K562 (cell line): ENCODE measurements at regions not wholly inside any gene's neighbourhood (a gene's known extent, or its start where the extent isn't known, plus 50 kb on each side); places are given as distances from the start of the nearest gene placed in this dataset.
A peak's percentile ranks its signal among the peaks of the same experiment; 100 is the strongest.

Experiments
- ATF4 ChIP-seq: fragments of 450-650 bp; formaldehyde crosslinking; IDR thresholded peaks from 2 replicates; pipeline ENCODE4 v1.4.0; 2022; ENCODE audit warnings: mild to moderate bottlenecking, moderate library complexity
- CBX5 ChIP-seq: IDR thresholded peaks from 2 replicates; pipeline ENCODE4 v1.6.1; 2014; ENCODE audit warnings: low read depth, borderline replicate concordance
- CC2D1A ChIP-seq: fragments of 450-650 bp; IDR thresholded peaks from 2 replicates; pipeline ENCODE4 v1.6.1; 2017; ENCODE audit warnings: mild to moderate bottlenecking
- EGR1 ChIP-seq: fragments of 450-650 bp; conservative IDR thresholded peaks from 2 replicates; pipeline ENCODE4 v1.6.1; 2017; ENCODE audit warnings: mild to moderate bottlenecking
- EP400 ChIP-seq: fragments of 450-650 bp; IDR thresholded peaks from 2 replicates; pipeline ENCODE4 v1.6.1; 2017; ENCODE audit warnings: antibody characterized with exemption, mild to moderate bottlenecking, moderate library complexity
- HDGF ChIP-seq: fragments of 450-650 bp; IDR thresholded peaks from 2 replicates; pipeline ENCODE4 v1.6.1; 2016
- KAT7 ChIP-seq: sonication (generic); formaldehyde crosslinking; IDR thresholded peaks from 2 replicates; pipeline ENCODE4 v1.8.0; 2022; ENCODE audit warnings: missing genetic modification reagents, mild to moderate bottlenecking, borderline replicate concordance
- KDM4B ChIP-seq, 2 experiments: fragments of 450-650 bp in 1 of 2; sonication (generic) in 1 of 2; IDR thresholded peaks; 2 replicates each; pipeline ENCODE4 v1.6.1; 2016 to 2017; ENCODE audit warnings: borderline replicate concordance in 2 of 2, antibody characterized with exemption in 1 of 2, low read depth in 1 of 2, mild to moderate bottlenecking in 1 of 2
- MCM7 ChIP-seq, 2 experiments: fragments of 450-650 bp; IDR thresholded peaks; 2 replicates each; pipeline ENCODE4 v1.6.1; 2016 to 2018
- PTRF ChIP-seq: fragments of 450-650 bp; IDR thresholded peaks from 2 replicates; pipeline ENCODE4 v1.6.1; 2016; ENCODE audit warnings: mild to moderate bottlenecking, missing genetic modification characterization, missing compliant biosample characterization
- SMARCA4 ChIP-seq: fragments of 450-650 bp; IDR thresholded peaks from 2 replicates; pipeline ENCODE4 v1.6.1; 2016
- SMARCE1 ChIP-seq: fragments of 450-650 bp; IDR thresholded peaks from 2 replicates; pipeline ENCODE4 v1.7.1; 2016; ENCODE audit warnings: mild to moderate bottlenecking
- SNIP1 ChIP-seq: fragments of 450-650 bp; IDR thresholded peaks from 2 replicates; pipeline ENCODE4 v1.7.1; 2017; ENCODE audit warnings: low read depth, mild to moderate bottlenecking
- TAL1 ChIP-seq: fragments of 450-650 bp; IDR thresholded peaks from 2 replicates; pipeline ENCODE4 v1.6.1; 2016; ENCODE audit warnings: mild to moderate bottlenecking
- TRIM24 ChIP-seq, 2 experiments: fragments of 450-650 bp; IDR thresholded peaks; 2 replicates each; pipeline ENCODE4 v1.6.1; 2016
- XRCC5 ChIP-seq: fragments of 200-400 bp; formaldehyde crosslinking; IDR thresholded peaks from 2 replicates; pipeline ENCODE4 v1.6.1; 2017; ENCODE audit warnings: low read depth, mild to moderate bottlenecking, low read length
- ZBTB26 ChIP-seq: fragments of 450-650 bp; formaldehyde crosslinking; IDR thresholded peaks from 2 replicates; pipeline ENCODE4 v1.4.0; 2022; ENCODE audit warnings: missing genetic modification characterization
- ZBTB49 ChIP-seq: sonication (generic); formaldehyde crosslinking; IDR thresholded peaks from 2 replicates; pipeline ENCODE4 v1.8.0; 2022; ENCODE audit warnings: missing genetic modification reagents, mild to moderate bottlenecking, borderline replicate concordance
- ZNF512 ChIP-seq: IDR thresholded peaks from 2 replicates; pipeline ENCODE4 v1.6.1; 2016; ENCODE audit warnings: missing genetic modification characterization, missing compliant biosample characterization
- TF ChIP-seq, protein P1 (sequence below): fragments of 450-650 bp; formaldehyde crosslinking; conservative IDR thresholded peaks from 2 replicates; pipeline ENCODE4 v1.4.0; 2022; ENCODE audit warnings: mild to moderate bottlenecking, missing genetic modification characterization
- TF ChIP-seq, protein P2 (sequence below): fragments of 450-650 bp; IDR thresholded peaks from 2 replicates; pipeline ENCODE4 v1.6.1; 2016; ENCODE audit warnings: antibody characterized with exemption

GRCh38 chr12:28121899-28122655 lies 68.2 kb upstream of the CCDC91 start (continued):
- TF ChIP-seq ATF4 (CRISPR knock-in tag), result no peak
- no peak for TF ChIP-seq XRCC5
- TF ChIP-seq SMARCA4, result no peak
- peak; percentile 81 for TF ChIP-seq ZNF512 (tag)
- no peak for TF ChIP-seq CBX5
- no peak for TF ChIP-seq SMARCE1
- TF ChIP-seq, protein P1, sequence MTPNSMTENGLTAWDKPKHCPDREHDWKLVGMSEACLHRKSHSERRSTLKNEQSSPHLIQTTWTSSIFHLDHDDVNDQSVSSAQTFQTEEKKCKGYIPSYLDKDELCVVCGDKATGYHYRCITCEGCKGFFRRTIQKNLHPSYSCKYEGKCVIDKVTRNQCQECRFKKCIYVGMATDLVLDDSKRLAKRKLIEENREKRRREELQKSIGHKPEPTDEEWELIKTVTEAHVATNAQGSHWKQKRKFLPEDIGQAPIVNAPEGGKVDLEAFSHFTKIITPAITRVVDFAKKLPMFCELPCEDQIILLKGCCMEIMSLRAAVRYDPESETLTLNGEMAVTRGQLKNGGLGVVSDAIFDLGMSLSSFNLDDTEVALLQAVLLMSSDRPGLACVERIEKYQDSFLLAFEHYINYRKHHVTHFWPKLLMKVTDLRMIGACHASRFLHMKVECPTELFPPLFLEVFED (CRISPR knock-in tag), result 0 out of 2 replicates have a peak, but pooled peaks have one; percentile 50
- no peak for TF ChIP-seq KDM4B (IDR thresholded peaks at IDR 0.05; ENCODE audit: borderline replicate concordance in 2 of 2, low read depth in 1 of 2)
- TF ChIP-seq, protein P2, sequence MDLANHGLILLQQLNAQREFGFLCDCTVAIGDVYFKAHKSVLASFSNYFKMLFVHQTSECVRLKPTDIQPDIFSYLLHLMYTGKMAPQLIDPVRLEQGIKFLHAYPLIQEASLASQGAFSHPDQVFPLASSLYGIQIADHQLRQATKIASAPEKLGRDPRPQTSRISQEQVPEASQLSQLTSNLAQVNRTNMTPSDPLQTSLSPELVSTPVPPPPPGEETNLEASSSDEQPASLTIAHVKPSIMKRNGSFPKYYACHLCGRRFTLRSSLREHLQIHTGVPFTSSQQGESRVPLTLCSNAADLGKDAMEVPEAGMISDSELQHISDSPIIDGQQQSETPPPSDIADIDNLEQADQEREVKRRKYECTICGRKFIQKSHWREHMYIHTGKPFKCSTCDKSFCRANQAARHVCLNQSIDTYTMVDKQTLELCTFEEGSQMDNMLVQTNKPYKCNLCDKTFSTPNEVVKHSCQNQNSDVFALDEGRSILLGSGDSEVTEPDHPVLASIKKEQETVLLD, result peak; percentile 56; the same call in 1 of the 2 replicates
- peak; percentile 36 for TF ChIP-seq EGR1
- TF ChIP-seq EP400, result peak; percentile 15; the same call in 1 of the 2 replicates
- TF ChIP-seq ZBTB26 (CRISPR knock-in tag), result peak; percentile 13; the same call in 1 of the 2 replicates
- no peak for TF ChIP-seq ZBTB49 (CRISPR knock-in tag)
- TF ChIP-seq SNIP1, result peak; percentile 34; the same call in 1 of the 2 replicates
- TF ChIP-seq MCM7 (IDR thresholded peaks at IDR 0.05), result peak in 1 of 2 experiments; percentile 34; a peak in 1 of 4 replicates
- TF ChIP-seq KAT7 (CRISPR knock-in tag), result no peak
- peak; percentile 30; the same call in 1 of the 2 replicates for TF ChIP-seq HDGF
- TF ChIP-seq PTRF (tag), result no peak
- TF ChIP-seq TRIM24 (IDR thresholded peaks at IDR 0.05), result 0 out of 4 replicates have a peak, but pooled peaks of 1 of the 2 experiments have one; percentile 12
- no peak for TF ChIP-seq TAL1
- TF ChIP-seq CC2D1A, result peak; percentile 43; the same call in 1 of the 2 replicates
